HEK293T (cell line): ENCODE measurements at regions not wholly inside any gene's neighbourhood (a gene's known extent, or its start where the extent isn't known, plus 50 kb on each side); places are given as distances from the start of the nearest gene placed in this dataset.

Experiments used
- ARNT ChIP-seq: fragments of 450-650 bp; IDR thresholded peaks from 2 replicates; pipeline ENCODE4 v1.6.1; 2017; ENCODE audit warnings: mild to moderate bottlenecking
- BHLHE40 ChIP-seq: fragments of 450-650 bp; IDR thresholded peaks from 2 replicates; pipeline ENCODE4 v1.6.1; 2016; ENCODE audit warnings: mild to moderate bottlenecking, moderate library complexity, borderline replicate concordance
- CTBP1 ChIP-seq: fragments of 450-650 bp; IDR thresholded peaks from 2 replicates; pipeline ENCODE4 v1.6.1; 2016; ENCODE audit warnings: borderline replicate concordance
- FOXA1 ChIP-seq: fragments of 450-650 bp; IDR thresholded peaks from 2 replicates; pipeline ENCODE4 v1.6.1; 2016; ENCODE audit warnings: mild to moderate bottlenecking
- FOXK2 ChIP-seq: fragments of 450-650 bp; IDR thresholded peaks from 2 replicates; pipeline ENCODE4 v1.6.1; 2016; ENCODE audit warnings: mild to moderate bottlenecking
- FOXM1 ChIP-seq: fragments of 450-650 bp; IDR thresholded peaks from 2 replicates; pipeline ENCODE4 v1.6.1; 2017; ENCODE audit warnings: mild to moderate bottlenecking, borderline replicate concordance
- HDGF ChIP-seq: fragments of 450-650 bp; IDR thresholded peaks from 2 replicates; pipeline ENCODE4 v1.6.1; 2017; ENCODE audit warnings: antibody characterized with exemption, borderline replicate concordance
- NFRKB ChIP-seq: fragments of 450-650 bp; IDR thresholded peaks from 2 replicates; pipeline ENCODE4 v1.6.1; 2016; ENCODE audit warnings: mild to moderate bottlenecking, moderate library complexity
- SUZ12 ChIP-seq: fragments of 450-650 bp; IDR thresholded peaks from 2 replicates; pipeline ENCODE4 v1.6.1; 2016; ENCODE audit warnings: mild to moderate bottlenecking
- TARDBP ChIP-seq: fragments of 450-650 bp; IDR thresholded peaks from 2 replicates; pipeline ENCODE4 v1.6.1; 2016
- TF ChIP-seq, protein P1 (sequence below): fragments of 450-650 bp; IDR thresholded peaks from 2 replicates; pipeline ENCODE4 v1.6.1; 2016

DNA sequence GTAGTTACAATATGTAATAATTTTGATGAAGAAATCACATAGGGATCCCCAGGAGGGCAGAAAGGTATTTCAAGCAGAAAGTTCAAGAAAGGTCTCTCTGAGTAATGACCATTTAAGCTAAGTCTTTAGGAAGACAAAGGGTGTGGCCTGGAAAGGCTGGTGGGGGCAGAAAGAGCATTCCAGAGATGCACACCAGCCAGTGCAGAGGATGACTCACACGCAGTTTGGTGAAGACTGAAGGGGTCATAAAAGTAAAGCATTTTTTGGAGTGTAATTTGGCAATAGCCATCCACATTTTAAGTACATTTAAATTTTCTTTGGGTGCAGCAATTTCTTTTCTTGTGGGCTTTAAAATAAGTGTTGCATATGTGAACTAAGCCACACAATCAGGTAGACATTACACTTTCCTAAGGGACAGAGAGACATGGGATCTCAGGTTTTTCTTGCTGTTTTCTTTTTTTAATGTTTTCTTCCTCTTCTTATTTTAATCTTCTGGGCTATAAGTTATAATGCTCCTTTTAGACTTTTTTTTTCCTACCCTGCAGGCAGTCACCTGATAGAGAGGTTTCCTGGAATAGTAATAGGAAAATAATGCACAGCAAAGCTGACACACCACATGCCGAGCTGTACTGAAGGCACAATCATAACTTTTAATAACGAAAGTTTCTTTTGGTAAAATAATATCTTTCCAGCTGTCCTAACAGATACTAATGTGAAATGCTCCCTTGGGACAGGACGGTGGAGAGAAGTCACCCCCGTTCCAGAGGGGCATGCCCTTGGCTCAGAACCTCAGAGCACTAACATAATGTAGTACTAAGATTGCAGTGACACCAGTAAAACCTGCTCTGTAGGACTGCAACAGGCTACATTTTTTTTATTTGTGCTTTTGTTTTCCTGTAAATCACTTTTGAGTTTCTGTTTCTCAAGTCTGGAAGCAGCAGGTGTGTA, 49.6 kb upstream of the PTPRK start:
- TF ChIP-seq FOXM1 (no peak), BHLHE40 (no peak), FOXA1 (no peak), SUZ12 (no peak), ARNT (no peak), NFRKB (no peak), CTBP1 (no peak), HDGF (no peak), FOXK2 (no peak), TARDBP (no peak)
- TF ChIP-seq, protein P1, sequence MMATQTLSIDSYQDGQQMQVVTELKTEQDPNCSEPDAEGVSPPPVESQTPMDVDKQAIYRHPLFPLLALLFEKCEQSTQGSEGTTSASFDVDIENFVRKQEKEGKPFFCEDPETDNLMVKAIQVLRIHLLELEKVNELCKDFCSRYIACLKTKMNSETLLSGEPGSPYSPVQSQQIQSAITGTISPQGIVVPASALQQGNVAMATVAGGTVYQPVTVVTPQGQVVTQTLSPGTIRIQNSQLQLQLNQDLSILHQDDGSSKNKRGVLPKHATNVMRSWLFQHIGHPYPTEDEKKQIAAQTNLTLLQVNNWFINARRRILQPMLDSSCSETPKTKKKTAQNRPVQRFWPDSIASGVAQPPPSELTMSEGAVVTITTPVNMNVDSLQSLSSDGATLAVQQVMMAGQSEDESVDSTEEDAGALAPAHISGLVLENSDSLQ: no peak
